Coronary artery (tissue), 2 donors: ENCODE measurements at regions not wholly inside any gene's neighbourhood (a gene's known extent, or its start where the extent isn't known, plus 50 kb on each side); places are given as distances from the start of the nearest gene placed in this dataset.

Experiments used
- DNase-seq: peaks from one replicate; pipeline ENCODE4 v3.0.0-alpha.2; 2017; ENCODE audit warnings: low spot score
- H3K27ac ChIP-seq, 2 donors: fragments of 200-600 bp; sonication (generic); one replicate each; pipeline ENCODE4 v1.5.1; 2016 to 2019
- H3K4me3 ChIP-seq: fragments of 200-600 bp; sonication (generic); 2 replicates; pipeline ENCODE4 v1.5.1; 2016; ENCODE audit warnings: mild to moderate bottlenecking, moderate library complexity
- TF ChIP-seq, protein P1 (sequence below): fragments of 200-600 bp; sonication (generic); IDR thresholded peaks from one replicate; pipeline ENCODE4 v1.5.1; 2019; ENCODE audit warnings: antibody characterized with exemption

DNA sequence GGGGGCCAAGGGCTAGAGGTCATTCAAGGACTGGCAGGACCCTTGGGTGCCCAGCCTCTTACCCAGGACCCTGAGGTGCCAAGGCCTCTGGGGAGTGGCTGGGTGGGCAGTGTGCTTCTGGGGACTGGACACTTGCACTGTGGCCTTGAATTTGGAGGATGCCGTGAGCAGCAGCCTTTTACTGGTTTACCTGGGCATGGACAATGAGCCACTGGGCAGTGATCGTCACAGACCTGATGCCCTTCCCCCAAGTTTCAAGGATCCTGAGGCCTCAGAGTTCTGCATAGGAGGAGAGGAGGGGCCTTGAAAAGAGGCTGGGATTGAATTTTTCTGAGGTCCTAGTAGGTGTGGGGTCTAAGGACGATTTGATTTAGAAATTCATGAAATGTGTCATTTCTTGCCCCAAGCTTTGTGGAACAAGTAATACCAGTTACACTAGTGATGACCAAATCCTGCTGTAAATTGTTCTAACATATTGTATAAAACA is 146.1 kb upstream of the TPM1 start:
- Histone ChIP-seq H3K4me3 (no peak overlapping the region), H3K27ac (peak overlapping the region; percentile 35 to 85)
- TF ChIP-seq, protein P1, sequence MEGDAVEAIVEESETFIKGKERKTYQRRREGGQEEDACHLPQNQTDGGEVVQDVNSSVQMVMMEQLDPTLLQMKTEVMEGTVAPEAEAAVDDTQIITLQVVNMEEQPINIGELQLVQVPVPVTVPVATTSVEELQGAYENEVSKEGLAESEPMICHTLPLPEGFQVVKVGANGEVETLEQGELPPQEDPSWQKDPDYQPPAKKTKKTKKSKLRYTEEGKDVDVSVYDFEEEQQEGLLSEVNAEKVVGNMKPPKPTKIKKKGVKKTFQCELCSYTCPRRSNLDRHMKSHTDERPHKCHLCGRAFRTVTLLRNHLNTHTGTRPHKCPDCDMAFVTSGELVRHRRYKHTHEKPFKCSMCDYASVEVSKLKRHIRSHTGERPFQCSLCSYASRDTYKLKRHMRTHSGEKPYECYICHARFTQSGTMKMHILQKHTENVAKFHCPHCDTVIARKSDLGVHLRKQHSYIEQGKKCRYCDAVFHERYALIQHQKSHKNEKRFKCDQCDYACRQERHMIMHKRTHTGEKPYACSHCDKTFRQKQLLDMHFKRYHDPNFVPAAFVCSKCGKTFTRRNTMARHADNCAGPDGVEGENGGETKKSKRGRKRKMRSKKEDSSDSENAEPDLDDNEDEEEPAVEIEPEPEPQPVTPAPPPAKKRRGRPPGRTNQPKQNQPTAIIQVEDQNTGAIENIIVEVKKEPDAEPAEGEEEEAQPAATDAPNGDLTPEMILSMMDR = no peak
- no peak for DNase-seq

DNA sequence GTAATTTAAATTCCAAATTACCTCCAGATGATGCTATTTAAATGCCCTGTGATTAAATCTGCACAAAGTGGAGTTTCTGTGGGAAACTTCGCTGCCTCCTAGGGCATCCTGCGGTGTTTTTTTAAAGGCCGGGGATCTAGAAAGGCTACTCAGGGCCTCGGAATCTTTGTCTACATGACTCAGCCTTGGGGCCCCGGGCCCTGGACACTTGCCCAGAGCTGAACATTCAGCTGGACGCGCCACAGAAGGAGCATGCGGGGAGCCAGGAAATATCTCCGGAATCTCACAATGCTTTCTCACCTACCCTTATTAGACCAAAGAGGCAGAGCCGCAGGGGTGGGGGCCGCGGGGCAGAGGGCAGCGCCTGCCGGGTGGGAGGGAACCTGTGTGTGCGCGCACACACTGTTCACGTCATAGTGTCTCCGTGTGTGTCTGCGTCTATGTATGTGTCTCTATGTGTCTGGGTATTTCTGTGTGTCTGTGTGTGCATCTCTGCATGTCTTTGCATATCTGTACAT is 145.5 kb upstream of the TPM1 start:
- H3K4me3 ChIP-seq = peak overlapping the region; percentile 59
- TF ChIP-seq, protein P1 = no peak
- DNase-seq = peak; percentile 94
- H3K27ac ChIP-seq = peak overlapping the region; percentile 35 to 85

DNA sequence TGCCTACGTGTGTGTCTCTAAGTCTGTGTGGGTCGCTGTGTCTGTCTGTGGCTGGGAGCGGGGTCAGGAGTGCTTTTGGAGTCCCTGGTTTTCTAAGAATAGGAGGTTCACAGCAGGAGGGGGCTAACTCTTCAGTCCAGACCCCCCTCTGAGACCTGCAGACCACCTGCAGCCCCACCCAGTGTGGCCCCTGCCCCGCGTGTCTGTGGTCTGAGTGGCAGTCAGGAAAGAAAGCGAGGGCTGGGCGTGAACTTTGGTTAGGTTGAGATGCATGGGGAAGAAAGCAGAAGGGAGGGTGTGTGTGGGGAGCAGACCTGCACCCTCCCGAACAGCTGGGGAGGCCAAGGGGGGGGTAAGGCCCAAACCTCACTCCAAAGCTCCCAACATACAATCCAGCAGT is 144.9 kb upstream of the TPM1 start:
- Histone ChIP-seq H3K4me3 (no peak overlapping the region), H3K27ac (peak overlapping the region; percentile 35 to 85)
- TF ChIP-seq, protein P1 = no peak
- DNase-seq = no peak

GRCh38 chr15:62899090-62899493 is 143.5 kb upstream of the TPM1 start:
- Histone ChIP-seq H3K27ac (peak overlapping the region in 1 of 2 donors; percentile 45), H3K4me3 (no peak overlapping the region)
- TF ChIP-seq, protein P1 = no peak
- no peak for DNase-seq

- H3K27ac ChIP-seq = peak overlapping the region; percentile 26 to 60
- TF ChIP-seq, protein P1 = no peak
- no peak overlapping the region for H3K4me3 ChIP-seq
- DNase-seq = no peak
Observed at GRCh38 chr15:62900071-62900802, 142.3 kb upstream of the TPM1 start.

DNA sequence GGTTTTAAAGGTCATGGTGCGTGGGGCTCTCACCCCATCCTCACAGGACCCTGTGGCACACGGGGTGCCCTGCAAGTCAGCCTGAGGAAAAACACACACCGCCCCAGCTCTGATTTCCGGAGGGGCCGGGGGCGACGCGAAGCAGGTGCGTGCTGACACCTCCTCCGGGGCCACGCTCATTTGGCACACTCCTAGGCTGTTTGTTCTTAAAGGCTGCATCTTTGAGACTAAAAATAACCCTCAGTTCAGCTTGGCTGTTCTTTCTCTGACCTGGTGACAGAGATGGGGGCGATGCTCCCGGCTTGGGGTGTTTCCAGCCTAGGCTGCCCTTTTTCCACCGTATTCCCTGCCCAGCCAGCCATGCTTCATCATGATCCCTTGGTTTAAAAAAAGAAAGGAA is 141.5 kb upstream of the TPM1 start:
- TF ChIP-seq, protein P1 = no peak
- Histone ChIP-seq H3K27ac (peak overlapping the region; percentile 26 to 60), H3K4me3 (no peak overlapping the region)
- no peak for DNase-seq
